ENCODE measurements at regions not wholly inside any gene's neighbourhood (a gene's known extent, or its start where the extent isn't known, plus 50 kb on each side); places are given as distances from the start of the nearest gene placed in this dataset.

GRCh38 chr6:9409126-9409525 is 973.8 kb upstream of the SLC35B3 start:
- intact Hi-C loops (cut with micrococcal nuclease) = no loop called here

DNA sequence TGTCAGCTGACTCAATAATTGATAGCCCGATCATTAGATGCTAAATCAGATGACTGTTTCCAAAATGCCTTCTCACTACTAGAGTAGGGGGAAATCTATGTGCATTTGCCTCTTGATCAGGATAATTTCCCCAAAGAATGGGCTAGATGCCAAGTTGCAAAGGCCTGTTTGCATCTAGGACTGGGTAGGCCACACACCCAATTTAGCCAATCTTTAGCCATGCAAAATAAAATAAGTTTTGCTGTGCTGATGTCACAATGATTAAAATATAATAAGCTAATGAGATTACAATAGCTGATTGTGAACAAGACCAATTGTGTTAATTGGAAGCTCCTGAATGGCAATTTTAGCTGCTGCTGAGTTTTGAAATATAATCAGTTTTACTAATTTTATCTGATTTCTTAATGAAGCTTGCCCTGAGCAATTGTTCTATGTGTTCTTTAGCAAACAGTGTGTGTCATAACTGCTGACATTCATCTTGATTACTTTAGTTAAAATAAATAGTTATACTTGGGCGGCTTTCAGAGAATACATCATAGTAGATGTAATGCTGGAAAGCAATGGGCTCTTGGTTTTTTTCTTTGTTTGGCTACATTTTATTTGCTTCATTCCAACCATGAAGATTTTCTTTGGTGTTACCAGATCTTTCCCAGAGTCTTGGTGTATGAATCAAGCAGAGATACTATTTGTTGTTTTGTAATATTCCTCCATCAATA is 973.2 kb upstream of the SLC35B3 start:
- intact Hi-C loops (cut with micrococcal nuclease) = no loop called here

GRCh38 chr6:9405825-9406224 is 970.5 kb upstream of the SLC35B3 start:
- intact Hi-C loops (cut with micrococcal nuclease) = no loop called here

GRCh38 chr6:9405369-9405768 is 970.0 kb upstream of the SLC35B3 start:
- intact Hi-C loops (cut with micrococcal nuclease) = no loop called here

GRCh38 chr6:9404351-9405146 is 969.2 kb upstream of the SLC35B3 start:
- intact Hi-C loops (cut with micrococcal nuclease) = no loop called here

DNA sequence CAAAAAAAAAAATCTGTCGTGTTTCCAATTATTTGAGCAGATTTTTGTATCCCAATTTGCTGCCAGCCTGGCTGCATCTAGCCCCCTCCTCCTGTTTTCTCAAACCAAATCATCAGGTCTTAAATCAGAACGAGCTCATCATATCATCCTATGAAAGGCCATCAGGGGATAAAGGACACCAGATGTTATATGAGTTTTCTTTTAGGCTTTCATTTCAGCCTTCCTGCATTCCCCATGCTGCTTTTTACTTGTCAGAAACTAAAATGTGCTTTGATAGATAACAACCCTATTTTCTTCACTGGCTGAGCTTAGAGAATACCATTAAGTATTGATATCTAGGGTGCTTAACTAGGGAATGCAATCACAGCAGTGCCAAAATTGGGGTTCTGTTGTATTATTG is 968.4 kb upstream of the SLC35B3 start:
- intact Hi-C loops (cut with micrococcal nuclease) = no loop called here

GRCh38 chr6:9401960-9402359 is 966.6 kb upstream of the SLC35B3 start:
- intact Hi-C loops (cut with micrococcal nuclease) = no loop called here

- intact Hi-C loops (cut with micrococcal nuclease) = no loop called here
Observed at GRCh38 chr6:9399916-9400315, 964.6 kb upstream of the SLC35B3 start.

GRCh38 chr6:9398767-9399373 is 963.5 kb upstream of the SLC35B3 start:
- intact Hi-C loops (cut with micrococcal nuclease) = no loop called here

- intact Hi-C loops (cut with micrococcal nuclease) = no loop called here
Observed at GRCh38 chr6:9398071-9398766, 962.9 kb upstream of the SLC35B3 start.

- intact Hi-C loops (cut with micrococcal nuclease) = no loop called here
Observed at GRCh38 chr6:9388596-9388995, 953.3 kb upstream of the SLC35B3 start.

- intact Hi-C loops (cut with micrococcal nuclease) = no loop called here
Observed at GRCh38 chr6:9380568-9380967, 945.2 kb upstream of the SLC35B3 start.

- intact Hi-C loops (cut with micrococcal nuclease) = no loop called here
Observed at GRCh38 chr6:9373308-9373707, 938.0 kb upstream of the SLC35B3 start.

GRCh38 chr6:9370480-9370879 is 935.1 kb upstream of the SLC35B3 start:
- intact Hi-C loops (cut with micrococcal nuclease) = no loop called here

GRCh38 chr6:9365378-9365777 is 930.0 kb upstream of the SLC35B3 start:
- intact Hi-C loops (cut with micrococcal nuclease) = no loop called here

GRCh38 chr6:9361749-9362148 is 926.4 kb upstream of the SLC35B3 start:
- intact Hi-C loops (cut with micrococcal nuclease) = no loop called here

- intact Hi-C loops (cut with micrococcal nuclease) = no loop called here
Observed at GRCh38 chr6:9360881-9361280, 925.5 kb upstream of the SLC35B3 start.

GRCh38 chr6:9347608-9348007 is 912.3 kb upstream of the SLC35B3 start:
- intact Hi-C loops (cut with micrococcal nuclease) = no loop called here

GRCh38 chr6:9346923-9347322 is 911.6 kb upstream of the SLC35B3 start:
- intact Hi-C loops (cut with micrococcal nuclease) = no loop called here

- intact Hi-C loops (cut with micrococcal nuclease) = no loop called here
Observed at GRCh38 chr6:9335431-9335830, 900.1 kb upstream of the SLC35B3 start.

DNA sequence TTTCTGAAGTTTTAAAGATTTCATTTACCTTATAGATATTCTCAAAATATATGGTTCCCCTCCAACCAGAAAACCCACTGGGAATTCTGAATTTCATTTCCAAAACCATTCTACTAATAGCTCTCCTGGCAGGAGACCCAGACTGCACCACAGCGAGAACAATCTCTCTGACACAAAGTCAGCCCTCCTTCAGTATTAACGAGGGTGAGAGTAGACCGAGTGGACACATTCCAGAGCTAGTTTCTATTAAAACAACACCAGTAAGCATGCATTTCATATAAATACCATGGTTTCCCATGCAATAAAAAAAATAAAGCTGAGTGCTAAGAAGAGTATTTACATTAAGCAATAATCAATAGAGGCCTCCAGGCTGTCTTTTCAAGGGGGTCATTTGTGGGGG is 899.6 kb upstream of the SLC35B3 start:
- intact Hi-C loops (cut with micrococcal nuclease) = no loop called here

DNA sequence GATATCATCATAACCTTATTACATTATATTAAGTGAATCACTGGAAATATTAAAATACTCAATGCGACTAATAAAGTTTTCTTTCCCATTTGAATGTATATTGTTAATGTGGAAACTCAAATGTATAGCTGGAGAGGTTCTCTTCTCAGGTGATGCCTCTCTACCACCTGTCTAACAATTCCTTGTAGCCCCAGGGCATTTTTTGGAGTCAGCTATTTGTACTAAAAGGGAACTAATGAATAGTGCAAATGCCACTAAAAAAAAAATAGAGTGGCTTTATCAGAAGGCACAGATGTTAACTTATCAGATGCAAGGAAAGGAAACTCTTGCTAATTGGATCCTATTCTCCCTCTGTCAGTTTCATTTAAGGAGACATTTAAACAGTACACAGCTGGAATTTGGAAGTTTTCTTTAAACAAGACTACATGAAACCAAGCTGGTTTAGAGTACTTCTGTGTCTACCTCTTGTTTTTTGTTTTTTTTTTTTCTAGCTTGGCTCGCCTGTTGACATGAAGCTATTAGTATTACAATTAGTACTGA is 897.0 kb upstream of the SLC35B3 start:
- intact Hi-C loops (cut with micrococcal nuclease) = no loop called here

Data from T-helper 1 cell treated with Interleukin-12 subunit alpha and Interleukin-12 subunit beta and Interleukin-4 antibody, amounts not matched to agents 30 ng/mL and 1 ng/mL, for 36 hours (primary cell).